ENCODE measurements at regions not wholly inside any gene's neighbourhood (a gene's known extent, or its start where the extent isn't known, plus 50 kb on each side); places are given as distances from the start of the nearest gene placed in this dataset.

- no peaks in the 10 kb centered on the region for H3K9me3 ChIP-seq (ENCODE audit: control insufficient read depth in 1 of 2, low read length in 2 of 2)
- no peak overlapping the region for H3K9ac ChIP-seq (ENCODE audit: low read depth in 1 of 2, low read length in 2 of 2)
- H3K4me1 ChIP-seq (ENCODE audit: control insufficient read depth in 1 of 2, insufficient read depth in 2 of 2, low read length in 2 of 2), result no peaks in the 10 kb centered on the region
- no peak overlapping the region for H3K4me3 ChIP-seq (ENCODE audit: low read depth in 1 of 2, low read length in 2 of 2)
- peaks cover 1 to 3% of the 10 kb centered on the region in 2 donors for H3K27me3 ChIP-seq (ENCODE audit: control insufficient read depth in 1 of 2, insufficient read depth in 2 of 2, low read length in 2 of 2)
- H3K36me3 ChIP-seq (ENCODE audit: control insufficient read depth in 1 of 2, insufficient read depth in 2 of 2, low read length in 2 of 2), result no peaks in the 10 kb centered on the region
- no peak overlapping the region for H3K27ac ChIP-seq (ENCODE audit: low read depth, low read length)
Measured at GRCh38 chr17:36839256-36839655, 98.0 kb upstream of the LHX1 start.

DNA sequence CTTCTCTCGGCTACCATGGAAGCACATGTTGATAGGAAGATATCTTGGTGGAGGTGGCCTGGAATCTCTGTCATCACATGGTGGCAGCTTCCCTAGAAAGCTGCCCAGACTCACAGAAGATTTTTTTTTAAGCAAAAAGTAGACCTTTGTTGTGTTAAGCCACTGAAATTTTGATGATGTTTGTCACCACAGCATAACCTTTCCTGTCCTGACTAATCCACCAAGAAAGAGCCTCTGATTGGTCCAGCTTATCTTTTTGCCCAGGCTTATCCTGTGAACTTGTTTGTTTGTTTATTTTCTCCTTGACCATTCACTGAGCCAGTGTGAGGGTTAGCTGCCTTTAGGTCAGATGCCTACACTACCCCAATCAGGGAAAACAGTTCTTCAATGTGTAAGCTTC is 96.5 kb upstream of the LHX1 start:
- peaks cover 3% of the 10 kb centered on the region in 2 donors for H3K27me3 ChIP-seq (ENCODE audit: control insufficient read depth in 1 of 2, insufficient read depth in 2 of 2, low read length in 2 of 2)
- H3K4me3 ChIP-seq (ENCODE audit: low read depth in 1 of 2, low read length in 2 of 2), result no peak overlapping the region
- no peaks in the 10 kb centered on the region for H3K4me1 ChIP-seq (ENCODE audit: control insufficient read depth in 1 of 2, insufficient read depth in 2 of 2, low read length in 2 of 2)
- H3K9me3 ChIP-seq (ENCODE audit: control insufficient read depth in 1 of 2, low read length in 2 of 2), result no peaks in the 10 kb centered on the region
- no peak overlapping the region for H3K9ac ChIP-seq (ENCODE audit: low read depth in 1 of 2, low read length in 2 of 2)
- no peaks in the 10 kb centered on the region for H3K36me3 ChIP-seq (ENCODE audit: control insufficient read depth in 1 of 2, insufficient read depth in 2 of 2, low read length in 2 of 2)
- H3K27ac ChIP-seq (ENCODE audit: low read depth, low read length), result no peak overlapping the region

DNA sequence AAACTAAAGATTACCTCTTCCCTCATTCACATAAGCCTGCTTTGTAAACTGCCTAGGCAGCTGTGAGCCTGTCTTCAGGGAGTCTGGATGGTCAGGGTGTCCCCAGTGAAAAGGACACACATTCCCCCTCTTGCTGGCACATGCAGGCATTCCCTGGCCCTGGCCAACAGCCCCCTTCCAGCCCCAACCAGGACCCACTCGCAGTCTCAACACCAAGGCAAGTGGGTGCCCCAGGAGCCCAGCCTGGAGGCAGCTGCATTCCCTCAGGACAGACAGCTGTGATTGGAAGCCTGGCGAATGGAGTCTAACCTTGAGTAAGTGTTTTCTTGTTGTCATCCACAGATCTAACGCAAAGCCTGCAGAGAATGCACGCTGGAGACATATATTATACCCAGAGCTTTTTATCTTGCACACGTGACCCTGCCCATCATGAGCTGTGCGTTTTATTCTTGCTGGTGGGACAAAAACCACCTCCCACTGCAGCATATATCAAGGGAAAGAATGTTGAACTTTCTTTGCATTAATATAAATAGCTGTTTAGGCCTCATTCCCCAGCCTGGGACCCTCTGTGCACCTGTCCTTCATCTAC is 95.0 kb upstream of the LHX1 start:
- H3K9ac ChIP-seq (ENCODE audit: low read depth in 1 of 2, low read length in 2 of 2), result no peak overlapping the region
- no peaks in the 10 kb centered on the region for H3K36me3 ChIP-seq (ENCODE audit: control insufficient read depth in 1 of 2, insufficient read depth in 2 of 2, low read length in 2 of 2)
- peaks cover 3% of the 10 kb centered on the region in 2 donors for H3K27me3 ChIP-seq (ENCODE audit: control insufficient read depth in 1 of 2, insufficient read depth in 2 of 2, low read length in 2 of 2)
- H3K27ac ChIP-seq (ENCODE audit: low read depth, low read length), result no peak overlapping the region
- H3K4me1 ChIP-seq (ENCODE audit: control insufficient read depth in 1 of 2, insufficient read depth in 2 of 2, low read length in 2 of 2), result no peaks in the 10 kb centered on the region
- H3K4me3 ChIP-seq (ENCODE audit: low read depth in 1 of 2, low read length in 2 of 2), result no peak overlapping the region
- H3K9me3 ChIP-seq (ENCODE audit: control insufficient read depth in 1 of 2, low read length in 2 of 2), result no peaks in the 10 kb centered on the region

- no peak overlapping the region for H3K4me3 ChIP-seq (ENCODE audit: low read depth in 1 of 2, low read length in 2 of 2)
- H3K36me3 ChIP-seq (ENCODE audit: control insufficient read depth in 1 of 2, insufficient read depth in 2 of 2, low read length in 2 of 2), result no peaks in the 10 kb centered on the region
- H3K9ac ChIP-seq (ENCODE audit: low read depth in 1 of 2, low read length in 2 of 2), result no peak overlapping the region
- H3K4me1 ChIP-seq (ENCODE audit: control insufficient read depth in 1 of 2, insufficient read depth in 2 of 2, low read length in 2 of 2), result no peaks in the 10 kb centered on the region
- H3K9me3 ChIP-seq (ENCODE audit: control insufficient read depth in 1 of 2, low read length in 2 of 2), result no peaks in the 10 kb centered on the region
- H3K27me3 ChIP-seq (ENCODE audit: control insufficient read depth in 1 of 2, insufficient read depth in 2 of 2, low read length in 2 of 2), result peaks cover 3% of the 10 kb centered on the region in 2 donors
- H3K27ac ChIP-seq (ENCODE audit: low read depth, low read length), result no peak overlapping the region
Measured at GRCh38 chr17:36842963-36843558, 94.2 kb upstream of the LHX1 start.

DNA sequence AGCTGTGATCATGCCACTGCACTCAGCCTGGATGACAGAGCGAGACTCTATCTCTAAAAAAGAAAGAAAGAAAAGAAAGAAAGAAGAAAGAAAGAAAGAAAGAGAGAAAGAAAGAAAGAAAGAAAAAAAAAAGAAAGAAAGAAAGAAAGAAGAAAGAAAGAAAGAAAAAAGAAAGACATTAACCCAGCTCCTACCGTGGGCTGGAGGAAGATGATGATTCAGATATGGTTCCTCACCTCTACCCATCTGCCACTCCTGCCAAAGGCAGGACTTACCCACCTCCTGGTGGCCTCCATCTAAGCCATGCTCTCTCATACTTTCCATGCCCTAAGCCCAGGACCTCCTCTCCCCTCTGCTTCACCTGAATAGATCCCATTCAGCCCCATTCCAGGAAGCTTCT is 93.3 kb upstream of the LHX1 start:
- Histone ChIP-seq H3K4me3 (ENCODE audit: low read depth in 1 of 2, low read length in 2 of 2) (no peak overlapping the region), H3K9me3 (ENCODE audit: control insufficient read depth in 1 of 2, low read length in 2 of 2) (no peaks in the 10 kb centered on the region), H3K27me3 (ENCODE audit: control insufficient read depth in 1 of 2, insufficient read depth in 2 of 2, low read length in 2 of 2) (peaks cover 3% of the 10 kb centered on the region in 2 donors), H3K9ac (ENCODE audit: low read depth in 1 of 2, low read length in 2 of 2) (no peak overlapping the region), H3K27ac (ENCODE audit: low read depth, low read length) (no peak overlapping the region), H3K4me1 (ENCODE audit: control insufficient read depth in 1 of 2, insufficient read depth in 2 of 2, low read length in 2 of 2) (no peaks in the 10 kb centered on the region), H3K36me3 (ENCODE audit: control insufficient read depth in 1 of 2, insufficient read depth in 2 of 2, low read length in 2 of 2) (no peaks in the 10 kb centered on the region)

DNA sequence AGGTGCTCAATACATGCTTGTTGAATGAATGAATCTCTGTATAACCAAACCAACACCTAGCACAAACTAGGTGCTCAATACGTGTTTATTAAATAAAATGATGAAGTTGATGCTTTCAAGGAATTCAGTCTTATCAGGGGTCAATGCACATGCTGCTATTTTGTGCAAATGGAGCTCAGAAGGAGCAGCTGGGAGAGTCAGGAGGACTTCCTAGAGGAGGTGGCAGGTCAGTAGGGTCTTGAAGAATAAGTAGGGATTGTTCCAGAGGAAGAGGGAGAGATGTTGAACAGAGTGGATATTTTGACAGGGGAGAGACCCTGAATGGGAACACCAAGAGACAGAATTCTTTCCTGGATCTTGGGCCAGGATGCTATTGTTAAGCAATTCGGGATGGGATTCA is 92.7 kb upstream of the LHX1 start:
- Histone ChIP-seq H3K4me1 (ENCODE audit: control insufficient read depth in 1 of 2, insufficient read depth in 2 of 2, low read length in 2 of 2) (no peaks in the 10 kb centered on the region), H3K9me3 (ENCODE audit: control insufficient read depth in 1 of 2, low read length in 2 of 2) (no peaks in the 10 kb centered on the region), H3K36me3 (ENCODE audit: control insufficient read depth in 1 of 2, insufficient read depth in 2 of 2, low read length in 2 of 2) (no peaks in the 10 kb centered on the region), H3K9ac (ENCODE audit: low read depth in 1 of 2, low read length in 2 of 2) (no peak overlapping the region), H3K27me3 (ENCODE audit: control insufficient read depth in 1 of 2, insufficient read depth in 2 of 2, low read length in 2 of 2) (peaks cover 3% of the 10 kb centered on the region in 2 donors), H3K4me3 (ENCODE audit: low read depth in 1 of 2, low read length in 2 of 2) (no peak overlapping the region), H3K27ac (ENCODE audit: low read depth, low read length) (no peak overlapping the region)

DNA sequence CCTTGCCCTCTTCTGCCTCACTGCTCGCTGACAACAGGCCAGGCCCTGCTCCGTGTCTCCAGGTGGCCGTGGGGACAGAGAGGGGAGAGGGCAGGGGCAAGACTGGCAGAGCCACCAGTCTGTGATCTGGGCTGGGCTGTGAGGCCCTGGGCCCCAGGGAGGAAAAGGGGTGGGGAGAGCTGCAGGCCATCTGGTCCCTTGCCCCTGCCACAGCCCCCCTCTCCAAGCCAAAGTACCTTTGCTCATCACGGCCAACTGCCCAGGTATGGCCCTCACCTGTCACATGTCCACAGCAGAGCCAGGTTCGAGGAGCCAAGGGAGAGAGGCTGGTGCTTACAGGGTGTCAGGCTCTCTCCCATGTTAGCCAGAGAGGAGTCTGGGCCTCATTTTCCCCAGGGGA is 91.4 kb upstream of the LHX1 start:
- no peaks in the 10 kb centered on the region for H3K9me3 ChIP-seq (ENCODE audit: control insufficient read depth in 1 of 2, low read length in 2 of 2)
- no peaks in the 10 kb centered on the region for H3K36me3 ChIP-seq (ENCODE audit: control insufficient read depth in 1 of 2, insufficient read depth in 2 of 2, low read length in 2 of 2)
- H3K4me1 ChIP-seq (ENCODE audit: control insufficient read depth in 1 of 2, insufficient read depth in 2 of 2, low read length in 2 of 2), result no peaks in the 10 kb centered on the region
- no peak overlapping the region for H3K4me3 ChIP-seq (ENCODE audit: low read depth in 1 of 2, low read length in 2 of 2)
- H3K27me3 ChIP-seq (ENCODE audit: control insufficient read depth in 1 of 2, insufficient read depth in 2 of 2, low read length in 2 of 2), result peaks cover 0 to 3% of the 10 kb centered on the region in 2 donors
- H3K9ac ChIP-seq (ENCODE audit: low read depth in 1 of 2, low read length in 2 of 2), result no peak overlapping the region
- H3K27ac ChIP-seq (ENCODE audit: low read depth, low read length), result no peak overlapping the region

DNA sequence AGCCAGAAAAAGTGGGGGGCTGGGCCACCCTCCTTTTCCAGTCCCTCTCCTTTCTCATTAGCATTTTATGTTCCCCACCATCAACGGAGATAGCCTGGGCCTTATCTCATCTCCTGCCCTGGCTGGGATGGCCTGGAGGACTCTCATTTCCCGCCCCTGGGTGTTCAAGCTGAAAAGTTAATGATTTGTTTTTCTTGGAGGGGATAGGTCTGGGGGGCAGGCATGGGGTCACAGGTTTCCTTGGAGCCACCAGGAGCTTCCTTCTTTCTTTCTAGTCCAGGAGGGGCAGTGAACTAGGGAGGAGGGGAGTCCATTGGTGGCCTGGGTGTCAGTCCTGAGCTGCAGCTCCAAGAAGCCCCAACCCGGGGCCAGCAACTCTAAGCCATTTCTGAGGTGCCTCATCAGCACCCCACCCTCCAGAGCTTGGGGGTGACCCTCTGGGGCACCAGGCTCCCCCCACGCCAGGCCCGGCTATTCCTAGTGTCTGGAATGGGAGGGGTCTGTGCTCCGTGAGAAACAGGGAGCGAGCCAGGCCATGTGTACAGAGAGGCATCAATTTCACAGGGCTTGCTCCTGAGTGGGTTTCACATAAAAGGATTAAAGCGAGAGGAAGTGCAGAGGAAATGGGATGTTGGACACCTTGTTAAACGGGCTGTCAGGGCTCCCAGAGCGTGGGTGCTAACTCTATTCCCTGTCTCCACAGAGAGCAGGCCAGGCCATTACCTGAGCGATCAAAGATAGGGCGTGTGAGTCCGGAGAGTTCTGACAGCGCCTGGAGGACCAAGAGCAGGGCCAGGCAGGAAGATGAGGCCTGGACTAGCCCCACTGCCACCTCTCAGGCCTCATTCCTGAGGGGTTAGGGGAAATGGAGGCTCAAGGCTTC is 90.6 kb upstream of the LHX1 start:
- Histone ChIP-seq H3K36me3 (ENCODE audit: control insufficient read depth in 1 of 2, insufficient read depth in 2 of 2, low read length in 2 of 2) (no peaks in the 10 kb centered on the region), H3K9ac (ENCODE audit: low read depth in 1 of 2, low read length in 2 of 2) (no peak overlapping the region), H3K4me3 (ENCODE audit: low read depth in 1 of 2, low read length in 2 of 2) (no peak overlapping the region), H3K27me3 (ENCODE audit: control insufficient read depth in 1 of 2, insufficient read depth in 2 of 2, low read length in 2 of 2) (peaks cover 0 to 3% of the 10 kb centered on the region in 2 donors), H3K4me1 (ENCODE audit: control insufficient read depth in 1 of 2, insufficient read depth in 2 of 2, low read length in 2 of 2) (no peaks in the 10 kb centered on the region), H3K9me3 (ENCODE audit: control insufficient read depth in 1 of 2, low read length in 2 of 2) (no peaks in the 10 kb centered on the region), H3K27ac (ENCODE audit: low read depth, low read length) (no peak overlapping the region)

- no peak overlapping the region for H3K27ac ChIP-seq (ENCODE audit: low read depth, low read length)
- no peaks in the 10 kb centered on the region for H3K4me1 ChIP-seq (ENCODE audit: control insufficient read depth in 1 of 2, insufficient read depth in 2 of 2, low read length in 2 of 2)
- no peak overlapping the region for H3K9ac ChIP-seq (ENCODE audit: low read depth in 1 of 2, low read length in 2 of 2)
- peaks cover 0 to 3% of the 10 kb centered on the region in 2 donors for H3K27me3 ChIP-seq (ENCODE audit: control insufficient read depth in 1 of 2, insufficient read depth in 2 of 2, low read length in 2 of 2)
- H3K9me3 ChIP-seq (ENCODE audit: control insufficient read depth in 1 of 2, low read length in 2 of 2), result no peaks in the 10 kb centered on the region
- no peaks in the 10 kb centered on the region for H3K36me3 ChIP-seq (ENCODE audit: control insufficient read depth in 1 of 2, insufficient read depth in 2 of 2, low read length in 2 of 2)
- no peak overlapping the region for H3K4me3 ChIP-seq (ENCODE audit: low read depth in 1 of 2, low read length in 2 of 2)
Measured at GRCh38 chr17:36848008-36848902, 89.0 kb upstream of the LHX1 start.

Data from duodenal mucosa (tissue), 2 donors.